22Rv1 (cell line): ENCODE measurements at regions not wholly inside any gene's neighbourhood (a gene's known extent, or its start where the extent isn't known, plus 50 kb on each side); places are given as distances from the start of the nearest gene placed in this dataset.

Experiments
- CTCF ChIP-seq: fragments of 450-650 bp; IDR thresholded peaks from 2 replicates; pipeline ENCODE4 v1.5.1; 2017; ENCODE audit warnings: mild to moderate bottlenecking
- ZFX ChIP-seq: fragments of 450-650 bp; IDR thresholded peaks from 2 replicates; pipeline ENCODE4 v1.6.1; 2017; ENCODE audit warnings: antibody characterized with exemption, borderline replicate concordance

GRCh38 chr3:177687291-177687690, 490.0 kb upstream of the TBL1XR1 start:
- TF ChIP-seq CTCF (no peak), ZFX (no peak)
